Heart right ventricle (tissue), 16 donors: ENCODE measurements at regions not wholly inside any gene's neighbourhood (a gene's known extent, or its start where the extent isn't known, plus 50 kb on each side); places are given as distances from the start of the nearest gene placed in this dataset.

Source experiments
- ATAC-seq, 8 donors: fragments of 200-7000 bp; cut with Tn5 transposase; one replicate each; pipeline ENCODE4 v1.9.1; 2020; ENCODE audit warnings: mild to moderate bottlenecking in 8 of 8, moderate library complexity in 8 of 8, moderate number of reproducible peaks in 1 of 8
- DNase-seq, 2 donors: peaks; one replicate each; pipeline ENCODE4 v3.0.0-alpha.2; 2020
- H3K27ac ChIP-seq, 10 donors: fragments of 200-600 bp; sonication (generic) in 2 of 10; one replicate each; pipeline versions ENCODE4 v1.5.0 to v1.8.0; 2020 to 2022; ENCODE audit warnings: mild to moderate bottlenecking in 3 of 10
- H3K27me3 ChIP-seq, 7 donors: fragments of 200-600 bp; one replicate each; pipeline ENCODE4 v1.8.0; 2021 to 2022; ENCODE audit warnings: mild to moderate bottlenecking in 2 of 7
- H3K36me3 ChIP-seq, 9 donors: fragments of 200-600 bp; sonication (generic) in 1 of 9; one replicate each; pipeline versions ENCODE4 v1.5.0 to v1.8.0; 2020 to 2022; ENCODE audit warnings: mild to moderate bottlenecking in 2 of 9
- H3K4me1 ChIP-seq, 9 donors: fragments of 200-600 bp; sonication (generic) in 1 of 9; one replicate each; pipeline versions ENCODE4 v1.5.0 to v1.8.0; 2020 to 2022; ENCODE audit warnings: mild to moderate bottlenecking in 4 of 9
- H3K4me3 ChIP-seq, 10 donors: fragments of 200-600 bp; sonication (generic) in 2 of 10; one replicate each; pipeline versions ENCODE4 v1.5.0 to v1.8.0; 2020 to 2022; ENCODE audit warnings: mild to moderate bottlenecking in 7 of 10, moderate library complexity in 2 of 10
- H3K9me3 ChIP-seq, 11 donors: fragments of 200-600 bp in 10 of 11; sonication (generic) in 2 of 11; one replicate each; pipeline versions ENCODE4 v1.5.0 to v1.8.0; 2013 to 2022; ENCODE audit warnings: mild to moderate bottlenecking in 2 of 11, control low read depth in 1 of 11, moderate library complexity in 1 of 11
- CTCF ChIP-seq, 9 donors: fragments of 200-600 bp; sonication (generic) in 2 of 9; IDR thresholded peaks; one replicate each; pipeline versions ENCODE4 v1.5.0 to v1.8.0; 2021 to 2022; ENCODE audit warnings: antibody characterized with exemption in 9 of 9, mild to moderate bottlenecking in 5 of 9, moderate library complexity in 1 of 9
- WGBS, 2 donors: extraction: QIAGEN DNeasy Blood & Tissue Kit; methylation state at CpG; one replicate each; pipeline ENCODE4 v1.1.7; 2013; ENCODE audit warnings: inconsistent platforms in 1 of 2; 5-methylcytosine and 5-hydroxymethylcytosine counted together
- intact Hi-C, 10 donors: fragments of 100-400 bp; cut with DNase I; formaldehyde crosslinking; loops; one replicate each; pipeline versions ENCODE4 v1.11.1 to v1.14.2; 2022
- donor health status: Arrhythmogenic right ventricular cardiomyopathy.
- donor health status: ischemic (EF 13 %, LVEDD 7.1; RV severe dilation, severe dysfunction).
- donor health status: healthy with polysubstance abuse.
- donor health status: DM: no; HTN: yes; CAD: no.
- donor health status: DM: no; HTN: no; CAD: no.
- donor health status: ischemic (EF 25% LVEDD 6.9; RV normal size, moderate dysfunction).
- donor health status: ischemic (EF 25% LVEDD 5.7; RV mildly dilated, moderate dysfunction).
- donor health status: healthy.
- donor health status: DM: yes; HTN: yes; CAD: no.
- donor health status: Ischemic cardiomyopathy.
- donor health status: ischemic (EF 35%, LVEDD 5.7; RV mildly dilated, moderate dysfunction).
- donor health status: nonischemic (EF 11% LVEDD 7.7; RV severe dilation, severe dysfunction).
- donor health status: DM: yes; HTN: yes; CAD: no.
- donor health status: PGD.
- donor health status: ischemic (EF 29% LVEDD 5.4; RV normal size, mild dysfunction).
- donor health status: nonischemic (EF 23%, LVEDD 6.1; RV moderate dilation, normal function).

GRCh38 chr18:40036861-40037260 is 1918.2 kb upstream of the PIK3C3 start:
- no peak overlapping the region for H3K4me3 ChIP-seq
- H3K27me3 ChIP-seq: no peaks in the 10 kb centered on the region
- no peaks in the 10 kb centered on the region for H3K4me1 ChIP-seq
- TF ChIP-seq CTCF (IDR thresholded peaks at IDR 0.05): no peak
- no peak for DNase-seq
- no peaks in the 10 kb centered on the region for H3K9me3 ChIP-seq
- no peak overlapping the region for H3K27ac ChIP-seq
- H3K36me3 ChIP-seq: no peaks in the 10 kb centered on the region
- WGBS, 2 donors: 95 to 100% methylated on average over 1 of the region's 1 CpG
- intact Hi-C loops: no loop called here
- ATAC-seq: no peak

- intact Hi-C loops: no loop called here
- no peaks in the 10 kb centered on the region for H3K9me3 ChIP-seq
- no peak overlapping the region for H3K27ac ChIP-seq
- 90 to 95% methylated on average over 1 of the region's 1 CpG for WGBS, 2 donors
- H3K4me1 ChIP-seq: no peaks in the 10 kb centered on the region
- DNase-seq: no peak
- no peaks in the 10 kb centered on the region for H3K36me3 ChIP-seq
- no peaks in the 10 kb centered on the region for H3K27me3 ChIP-seq
- ATAC-seq: no peak
- no peak overlapping the region for H3K4me3 ChIP-seq
- TF ChIP-seq CTCF (IDR thresholded peaks at IDR 0.05): no peak
These were observed 1919.1 kb upstream of the PIK3C3 start for GRCh38 chr18:40035966-40036365.

GRCh38 chr18:40032076-40032475 is 1923.0 kb upstream of the PIK3C3 start:
- DNase-seq (no peak), ATAC-seq (no peak)
- H3K36me3 ChIP-seq: no peaks in the 10 kb centered on the region
- H3K4me1 ChIP-seq: no peaks in the 10 kb centered on the region
- H3K4me3 ChIP-seq: no peak overlapping the region
- no peak overlapping the region for H3K27ac ChIP-seq
- TF ChIP-seq CTCF (IDR thresholded peaks at IDR 0.05): no peak
- no peaks in the 10 kb centered on the region for H3K27me3 ChIP-seq
- intact Hi-C loops: no loop called here
- no peaks in the 10 kb centered on the region for H3K9me3 ChIP-seq
- WGBS, 2 donors: 86 to 93% methylated on average over 5 of the region's 5 CpGs

- intact Hi-C loops: no loop called here
- WGBS, 2 donors: 68 to 88% methylated on average over 1 of the region's 1 CpG
- H3K9me3 ChIP-seq: no peaks in the 10 kb centered on the region
- DNase-seq (no peak), ATAC-seq (no peak)
- no peak for TF ChIP-seq CTCF (IDR thresholded peaks at IDR 0.05)
- no peak overlapping the region for H3K4me3 ChIP-seq
- no peaks in the 10 kb centered on the region for H3K27me3 ChIP-seq
- H3K4me1 ChIP-seq: no peaks in the 10 kb centered on the region
- no peak overlapping the region for H3K27ac ChIP-seq
- no peaks in the 10 kb centered on the region for H3K36me3 ChIP-seq
These were observed 1923.6 kb upstream of the PIK3C3 start for GRCh38 chr18:40031435-40031834.
